ENCODE measurements at regions not wholly inside any gene's neighbourhood (a gene's known extent, or its start where the extent isn't known, plus 50 kb on each side); places are given as distances from the start of the nearest gene placed in this dataset.

GRCh38 chr3:162094301-162094700 is 597.7 kb downstream of the OTOL1 start:
- TF ChIP-seq CTCF (IDR thresholded peaks at IDR 0.05), result no peak
- no peak for TF ChIP-seq EP300 (IDR thresholded peaks at IDR 0.05)
- no peak for TF ChIP-seq POLR2A (IDR thresholded peaks at IDR 0.05)
- TF ChIP-seq POLR2AphosphoS5 (IDR thresholded peaks at IDR 0.05), result no peak
- H3K4me1 ChIP-seq, result no peaks in the 10 kb centered on the region
- H3K27me3 ChIP-seq, result no peaks in the 10 kb centered on the region
- H3K4me3 ChIP-seq, result no peak overlapping the region
- ATAC-seq, result no peak
- no peaks in the 10 kb centered on the region for H3K9me3 ChIP-seq
- 93 to 96% methylated on average over 2 to 3 of the region's 3 CpGs for whole genome bisulfite sequencing, 2 donors (ENCODE audit: low coverage in 1 of 2)
- no peaks in the 10 kb centered on the region for H3K36me3 ChIP-seq
- H3K27ac ChIP-seq, result no peak overlapping the region

- H3K27ac ChIP-seq, result no peak overlapping the region
These were observed 600.3 kb downstream of the OTOL1 start for GRCh38 chr3:162096874-162097273.

GRCh38 chr3:162103808-162104207 is 607.2 kb downstream of the OTOL1 start:
- no peaks in the 10 kb centered on the region for H3K9me3 ChIP-seq
- no peaks in the 10 kb centered on the region for H3K36me3 ChIP-seq
- TF ChIP-seq POLR2A (IDR thresholded peaks at IDR 0.05) (no peak), EP300 (IDR thresholded peaks at IDR 0.05) (no peak), CTCF (IDR thresholded peaks at IDR 0.05) (no peak), POLR2AphosphoS5 (IDR thresholded peaks at IDR 0.05) (no peak)
- no peak for ATAC-seq
- no peaks in the 10 kb centered on the region for H3K27me3 ChIP-seq
- 100% methylated on average over 1 of the region's 1 CpG for WGBS, 2 donors (ENCODE audit: low coverage in 1 of 2)
- H3K4me3 ChIP-seq, result no peak overlapping the region
- H3K27ac ChIP-seq, result no peak overlapping the region
- no peaks in the 10 kb centered on the region for H3K4me1 ChIP-seq

More at GRCh38 chr3:162096874-162097273, 600.3 kb downstream of the OTOL1 start:
- ATAC-seq, result no peak
- Histone ChIP-seq H3K9me3 (no peaks in the 10 kb centered on the region), H3K4me3 (no peak overlapping the region), H3K36me3 (no peaks in the 10 kb centered on the region), H3K4me1 (no peaks in the 10 kb centered on the region), H3K27me3 (no peaks in the 10 kb centered on the region)
- TF ChIP-seq CTCF (IDR thresholded peaks at IDR 0.05), result no peak
- TF ChIP-seq EP300 (IDR thresholded peaks at IDR 0.05), result no peak
- no peak for TF ChIP-seq POLR2AphosphoS5 (IDR thresholded peaks at IDR 0.05)
- no peak for TF ChIP-seq POLR2A (IDR thresholded peaks at IDR 0.05)
- 25 to 50% methylated on average over 2 of the region's 2 CpGs for WGBS, 2 donors (ENCODE audit: low coverage in 1 of 2)

- WGBS, 2 donors (ENCODE audit: low coverage in 1 of 2), result 65 to 83% methylated on average over 4 of the region's 5 CpGs
- Histone ChIP-seq H3K27ac (no peak overlapping the region), H3K36me3 (no peaks in the 10 kb centered on the region), H3K27me3 (no peaks in the 10 kb centered on the region), H3K4me1 (no peaks in the 10 kb centered on the region), H3K9me3 (no peaks in the 10 kb centered on the region), H3K4me3 (no peak overlapping the region)
- no peak for ATAC-seq
- TF ChIP-seq CTCF (IDR thresholded peaks at IDR 0.05) (no peak), POLR2AphosphoS5 (IDR thresholded peaks at IDR 0.05) (no peak), POLR2A (IDR thresholded peaks at IDR 0.05) (no peak), EP300 (IDR thresholded peaks at IDR 0.05) (no peak)
These were observed 615.3 kb downstream of the OTOL1 start for GRCh38 chr3:162111861-162112260.

GRCh38 chr3:162112719-162113118 is 616.1 kb downstream of the OTOL1 start:
- no peak for ATAC-seq
- no peaks in the 10 kb centered on the region for H3K36me3 ChIP-seq
- H3K27me3 ChIP-seq, result no peaks in the 10 kb centered on the region
- H3K4me3 ChIP-seq, result no peak overlapping the region
- no peaks in the 10 kb centered on the region for H3K9me3 ChIP-seq
- TF ChIP-seq EP300 (IDR thresholded peaks at IDR 0.05), result no peak
- TF ChIP-seq CTCF (IDR thresholded peaks at IDR 0.05), result no peak
- no peak for TF ChIP-seq POLR2A (IDR thresholded peaks at IDR 0.05)
- TF ChIP-seq POLR2AphosphoS5 (IDR thresholded peaks at IDR 0.05), result no peak
- H3K4me1 ChIP-seq, result no peaks in the 10 kb centered on the region
- no peak overlapping the region for H3K27ac ChIP-seq

Data from gastroesophageal sphincter (tissue), 4 donors.